RWPE2 (cell line): ENCODE measurements at regions not wholly inside any gene's neighbourhood (a gene's known extent, or its start where the extent isn't known, plus 50 kb on each side); places are given as distances from the start of the nearest gene placed in this dataset.

ENCODE experiments used
- ATAC-seq: fragments of 200-7000 bp; cut with Tn5 transposase; 3 replicates; pipeline ENCODE4 v1.9.1; 2021; ENCODE audit warnings: low read depth
- DNase-seq: peaks from one replicate; pipeline ENCODE4 v3.0.0-alpha.2; 2020; ENCODE audit warnings: low spot score
- H3K27ac ChIP-seq: fragments of 450-650 bp; 2 replicates; pipeline ENCODE4 v1.5.1; 2017; ENCODE audit warnings: mild to moderate bottlenecking; ENCODE audit not compliant: poor library complexity, severe bottlenecking
- H3K27me3 ChIP-seq: fragments of 250-450 bp; sonication (Bioruptor Pico); 2 replicates; pipeline ENCODE4 v1.5.1; 2021; ENCODE audit warnings: mild to moderate bottlenecking, moderate library complexity; ENCODE audit not compliant: insufficient read depth, poor library complexity, severe bottlenecking
- H3K36me3 ChIP-seq: fragments of 250-450 bp; sonication (Bioruptor Pico); 2 replicates; pipeline ENCODE4 v1.5.1; 2020; ENCODE audit warnings: low read depth, mild to moderate bottlenecking, moderate library complexity
- H3K4me1 ChIP-seq: fragments of 250-450 bp; sonication (Bioruptor Pico); 2 replicates; pipeline ENCODE4 v1.5.1; 2021; ENCODE audit warnings: mild to moderate bottlenecking, moderate library complexity; ENCODE audit not compliant: insufficient read depth, poor library complexity, severe bottlenecking
- H3K4me3 ChIP-seq: fragments of 250-450 bp; sonication (Bioruptor Pico); 2 replicates; pipeline ENCODE4 v1.5.1; 2021; ENCODE audit warnings: mild to moderate bottlenecking, moderate library complexity; ENCODE audit not compliant: severe bottlenecking
- H3K9me3 ChIP-seq: fragments of 250-450 bp; sonication (Bioruptor Pico); 2 replicates; pipeline ENCODE4 v1.5.1; 2021; ENCODE audit warnings: mild to moderate bottlenecking, moderate library complexity; ENCODE audit not compliant: severe bottlenecking
- CTCF ChIP-seq: fragments of 450-650 bp; IDR thresholded peaks from one replicate; pipeline ENCODE4 v1.5.1; 2017; ENCODE audit warnings: mild to moderate bottlenecking, moderate library complexity; ENCODE audit not compliant: poor library complexity, severe bottlenecking

- no peak overlapping the region for H3K4me3 ChIP-seq
- no peaks in the 10 kb centered on the region for H3K36me3 ChIP-seq
- DNase-seq (no peak), ATAC-seq (no peak)
- no peak for TF ChIP-seq CTCF
- no peaks in the 10 kb centered on the region for H3K4me1 ChIP-seq
- no peaks in the 10 kb centered on the region for H3K27me3 ChIP-seq
- no peaks in the 10 kb centered on the region for H3K9me3 ChIP-seq
- H3K27ac ChIP-seq: no peak overlapping the region
Observed at GRCh38 chr2:125746321-125747164, 909.4 kb upstream of the GYPC start.

- no peaks in the 10 kb centered on the region for H3K4me1 ChIP-seq
- no peaks in the 10 kb centered on the region for H3K9me3 ChIP-seq
- no peak overlapping the region for H3K27ac ChIP-seq
- H3K4me3 ChIP-seq: no peak overlapping the region
- no peaks in the 10 kb centered on the region for H3K27me3 ChIP-seq
- H3K36me3 ChIP-seq: no peaks in the 10 kb centered on the region
- no peak for TF ChIP-seq CTCF
- no peak for ATAC-seq
- no peak for DNase-seq
Observed at GRCh38 chr2:125747165-125747425, 908.9 kb upstream of the GYPC start.

- no peak for TF ChIP-seq CTCF
- H3K4me3 ChIP-seq: no peak overlapping the region
Observed at GRCh38 chr2:125756431-125756830, 899.5 kb upstream of the GYPC start.

GRCh38 chr2:125796784-125797183, 859.2 kb upstream of the GYPC start:
- no peak overlapping the region for H3K27ac ChIP-seq
- TF ChIP-seq CTCF: no peak
- no peak overlapping the region for H3K4me3 ChIP-seq
- H3K36me3 ChIP-seq: no peaks in the 10 kb centered on the region
- no peaks in the 10 kb centered on the region for H3K9me3 ChIP-seq
- no peaks in the 10 kb centered on the region for H3K4me1 ChIP-seq
- no peaks in the 10 kb centered on the region for H3K27me3 ChIP-seq
- no peak for DNase-seq
- ATAC-seq: no peak

More at GRCh38 chr2:125756431-125756830, 899.5 kb upstream of the GYPC start:
- no peaks in the 10 kb centered on the region for H3K9me3 ChIP-seq
- ATAC-seq: no peak
- H3K27me3 ChIP-seq: no peaks in the 10 kb centered on the region
- H3K4me1 ChIP-seq: no peaks in the 10 kb centered on the region
- no peaks in the 10 kb centered on the region for H3K36me3 ChIP-seq
- no peak for DNase-seq
- H3K27ac ChIP-seq: no peak overlapping the region

GRCh38 chr2:125797192-125797591, 858.8 kb upstream of the GYPC start:
- Histone ChIP-seq H3K27ac (no peak overlapping the region), H3K9me3 (no peaks in the 10 kb centered on the region), H3K36me3 (no peaks in the 10 kb centered on the region), H3K27me3 (no peaks in the 10 kb centered on the region), H3K4me3 (no peak overlapping the region), H3K4me1 (no peaks in the 10 kb centered on the region)
- TF ChIP-seq CTCF: no peak
- DNase-seq (no peak), ATAC-seq (no peak)
